Activated CD4-positive, alpha-beta memory T cell treated with anti-CD3 and anti-CD28 coated beads for 36 hours (primary cell): ENCODE measurements at regions not wholly inside any gene's neighbourhood (a gene's known extent, or its start where the extent isn't known, plus 50 kb on each side); places are given as distances from the start of the nearest gene placed in this dataset.

Experiments used
- CTCF ChIA-PET: fragments of 350-600 bp; sonication (Branson Sonifier 250); formaldehyde crosslinking; loops from one replicate; lab custom pipeline; 2021; ENCODE audit warnings: antibody characterized with exemption, inconsistent platforms; lab: Charles Lee
- POLR2A ChIA-PET: fragments of 350-600 bp; sonication (Branson Sonifier 250); formaldehyde crosslinking; loops from one replicate; lab custom pipeline; 2021; ENCODE audit warnings: antibody characterized with exemption; lab: Charles Lee
- DNase-seq: peaks from one replicate; pipeline ENCODE4 v3.0.0-alpha.2; 2020
- H3K27ac Mint-ChIP-seq: one replicate; pipeline ENCODE4 v1.8.0; 2021; ENCODE audit warnings: mixed read lengths
- H3K27me3 Mint-ChIP-seq: one replicate; pipeline ENCODE4 v1.8.0; 2021; ENCODE audit warnings: mixed read lengths
- H3K36me3 Mint-ChIP-seq: one replicate; pipeline ENCODE4 v1.8.0; 2021; ENCODE audit warnings: mixed read lengths
- H3K4me1 Mint-ChIP-seq: one replicate; pipeline ENCODE4 v1.8.0; 2021; ENCODE audit warnings: low read depth, mixed read lengths
- H3K4me3 Mint-ChIP-seq: one replicate; pipeline ENCODE4 v1.8.0; 2021; ENCODE audit warnings: mild to moderate bottlenecking, mixed read lengths
- H3K9me3 Mint-ChIP-seq: one replicate; pipeline ENCODE4 v1.8.0; 2021; ENCODE audit warnings: mixed read lengths
- intact Hi-C: fragments of 100-400 bp; cut with micrococcal nuclease; formaldehyde crosslinking; loops from one replicate; pipeline ENCODE4 v1.15.1; 2023

DNA sequence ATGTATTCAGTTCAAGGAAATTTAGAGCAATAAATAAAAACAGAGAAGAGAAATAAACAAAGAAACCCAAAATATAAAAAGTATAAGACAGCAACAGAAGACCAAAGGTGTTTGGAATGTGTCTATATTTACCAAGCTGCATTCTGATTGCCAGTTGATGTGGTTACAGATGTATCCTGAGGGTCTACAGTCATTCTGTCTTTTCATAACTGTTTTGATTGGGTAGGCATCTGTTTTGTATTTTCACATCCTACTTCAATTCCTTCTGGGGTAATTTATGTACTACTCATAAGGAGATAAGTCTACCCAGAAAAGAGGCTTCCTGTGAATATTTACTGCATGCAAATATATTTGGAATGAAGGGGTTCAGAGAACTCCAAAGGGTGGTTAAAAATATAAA is 596.8 kb upstream of the GCFC2 start:
- Mint-ChIP-seq H3K27me3 (no peaks in the 10 kb centered on the region), H3K9me3 (peaks cover 18% of the 10 kb centered on the region), H3K36me3 (no peaks in the 10 kb centered on the region), H3K27ac (no peak overlapping the region), H3K4me1 (no peaks in the 10 kb centered on the region), H3K4me3 (no peak overlapping the region)
- CTCF ChIA-PET, result no interaction called here
- DNase-seq, result no peak
- POLR2A ChIA-PET, result no interaction called here
- intact Hi-C loops, result no loop called here

- no peaks in the 10 kb centered on the region for H3K27me3 Mint-ChIP-seq
- no peaks in the 10 kb centered on the region for H3K36me3 Mint-ChIP-seq
- no peak for DNase-seq
- intact Hi-C loops, result no loop called here
- peaks cover under 1% of the 10 kb centered on the region for H3K9me3 Mint-ChIP-seq
- H3K4me3 Mint-ChIP-seq, result no peak overlapping the region
- H3K4me1 Mint-ChIP-seq, result no peaks in the 10 kb centered on the region
- CTCF ChIA-PET, result no interaction called here
- POLR2A ChIA-PET, result no interaction called here
- H3K27ac Mint-ChIP-seq, result no peak overlapping the region
Measured at GRCh38 chr2:76298041-76298440, 587.3 kb upstream of the GCFC2 start.

GRCh38 chr2:76296438-76296837 is 585.7 kb upstream of the GCFC2 start:
- Mint-ChIP-seq H3K27ac (no peak overlapping the region), H3K36me3 (no peaks in the 10 kb centered on the region), H3K9me3 (peaks cover 4% of the 10 kb centered on the region), H3K4me3 (no peak overlapping the region), H3K4me1 (no peaks in the 10 kb centered on the region), H3K27me3 (no peaks in the 10 kb centered on the region)
- intact Hi-C loops, result no loop called here
- no peak for DNase-seq
- ChIA-PET POLR2A (no interaction called here), CTCF (no interaction called here)

DNA sequence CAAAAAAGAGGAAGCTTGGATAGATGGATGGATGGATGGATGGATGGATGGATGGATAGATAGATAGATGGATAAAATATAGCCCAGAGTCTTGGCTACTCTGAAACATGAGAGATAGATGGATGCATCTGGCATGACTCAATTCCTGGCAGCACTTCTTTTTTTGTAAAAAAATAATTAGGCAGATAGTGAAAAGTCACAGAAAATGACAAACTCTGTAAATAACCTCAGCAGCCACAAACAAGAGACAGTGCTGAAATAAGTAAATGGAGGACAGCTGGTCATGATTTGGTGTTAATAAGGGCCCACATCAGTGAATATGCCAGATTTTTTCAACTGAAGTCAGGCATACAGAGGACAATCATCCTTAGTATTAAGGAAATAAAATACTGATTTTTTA is 585.0 kb upstream of the GCFC2 start:
- no peak for DNase-seq
- Mint-ChIP-seq H3K4me1 (no peaks in the 10 kb centered on the region), H3K4me3 (no peak overlapping the region), H3K9me3 (peaks cover 4% of the 10 kb centered on the region), H3K36me3 (no peaks in the 10 kb centered on the region), H3K27me3 (no peaks in the 10 kb centered on the region), H3K27ac (no peak overlapping the region)
- intact Hi-C loops, result no loop called here
- CTCF ChIA-PET, result no interaction called here
- POLR2A ChIA-PET, result no interaction called here

DNA sequence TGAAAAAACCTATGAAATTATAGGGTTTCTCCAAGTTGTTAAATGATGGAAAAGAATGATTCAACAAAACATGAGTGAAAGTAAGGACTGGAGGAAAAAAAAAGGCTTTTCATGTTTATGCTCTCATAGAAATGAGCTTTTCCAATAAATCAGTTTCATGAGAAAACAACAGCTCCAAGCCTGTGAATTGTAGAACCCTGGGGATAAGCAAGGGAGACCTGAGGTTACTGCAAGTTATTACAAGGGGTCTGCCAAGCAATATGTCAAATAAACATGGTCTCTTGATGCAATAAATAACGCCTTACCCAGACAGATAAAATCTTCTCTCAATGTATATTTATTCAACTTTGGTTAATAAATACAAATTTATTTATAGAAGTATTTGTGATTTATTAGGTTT is 577.9 kb upstream of the GCFC2 start:
- intact Hi-C loops, result no loop called here
- Mint-ChIP-seq H3K27ac (no peak overlapping the region), H3K4me3 (no peak overlapping the region), H3K27me3 (no peaks in the 10 kb centered on the region), H3K4me1 (no peaks in the 10 kb centered on the region), H3K9me3 (peaks cover 4% of the 10 kb centered on the region), H3K36me3 (no peaks in the 10 kb centered on the region)
- POLR2A ChIA-PET, result no interaction called here
- CTCF ChIA-PET, result no interaction called here
- DNase-seq, result no peak

- DNase-seq, result no peak
- no peak overlapping the region for H3K27ac Mint-ChIP-seq
- H3K27me3 Mint-ChIP-seq, result no peaks in the 10 kb centered on the region
- ChIA-PET CTCF (no interaction called here), POLR2A (no interaction called here)
- intact Hi-C loops, result no loop called here
- H3K9me3 Mint-ChIP-seq, result peaks cover 4% of the 10 kb centered on the region
- H3K4me1 Mint-ChIP-seq, result no peaks in the 10 kb centered on the region
- no peaks in the 10 kb centered on the region for H3K36me3 Mint-ChIP-seq
- H3K4me3 Mint-ChIP-seq, result no peak overlapping the region
Measured at GRCh38 chr2:76288146-76288545, 577.4 kb upstream of the GCFC2 start.

DNA sequence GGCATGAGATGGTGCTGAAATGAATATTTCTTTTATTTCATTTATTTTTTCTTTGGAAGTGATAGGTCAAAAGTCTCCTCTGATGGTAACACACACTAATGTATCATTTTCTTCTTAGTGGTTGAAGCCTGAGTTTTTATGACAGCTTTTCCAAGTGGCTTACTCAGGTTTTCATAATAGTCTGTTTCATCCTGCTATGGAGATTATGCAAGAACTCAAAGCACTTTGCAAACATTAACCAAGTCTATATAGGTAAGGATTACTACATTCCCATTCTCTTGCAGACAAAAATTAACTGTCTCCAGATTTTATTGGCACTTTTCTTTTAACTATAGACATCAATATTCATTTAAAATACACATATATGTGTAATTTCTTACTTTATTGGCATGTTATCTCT is 572.6 kb upstream of the GCFC2 start:
- Mint-ChIP-seq H3K27me3 (no peaks in the 10 kb centered on the region), H3K4me1 (no peaks in the 10 kb centered on the region), H3K9me3 (peaks cover 2% of the 10 kb centered on the region), H3K27ac (no peak overlapping the region), H3K4me3 (no peak overlapping the region), H3K36me3 (no peaks in the 10 kb centered on the region)
- ChIA-PET POLR2A (no interaction called here), CTCF (no interaction called here)
- DNase-seq, result no peak
- intact Hi-C loops, result no loop called here

DNA sequence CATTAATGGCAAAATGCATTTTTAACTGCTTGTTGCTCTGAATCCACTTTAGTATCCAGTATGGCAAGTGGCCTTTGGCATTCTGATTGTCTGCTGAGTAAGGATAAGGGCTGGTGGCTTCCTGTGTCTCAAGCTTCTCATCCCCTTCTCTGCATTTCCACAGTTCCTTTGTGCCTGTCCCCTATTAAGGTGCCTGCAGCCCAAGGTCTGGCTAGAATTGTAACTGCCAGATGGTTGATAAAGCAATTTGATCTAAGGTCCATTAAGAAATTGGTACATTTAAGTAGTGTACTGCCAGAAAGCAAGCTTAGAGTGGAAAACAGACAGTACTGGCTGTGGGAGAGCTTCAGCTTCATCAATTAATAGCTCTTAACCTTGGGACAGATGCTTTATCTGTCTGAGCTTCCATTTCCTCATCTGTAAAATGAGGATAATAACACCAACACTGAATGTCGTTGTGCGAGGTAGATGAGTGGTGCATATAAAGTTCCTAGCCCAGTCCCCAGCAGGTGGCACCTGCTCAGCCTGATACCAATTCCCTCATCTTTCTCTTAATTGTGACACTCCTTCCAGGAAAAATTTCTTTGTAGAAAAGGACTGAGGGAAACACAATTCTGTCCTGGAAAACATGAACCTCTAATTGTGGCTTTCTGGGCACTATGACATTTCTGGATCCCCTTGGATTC is 570.6 kb upstream of the GCFC2 start:
- CTCF ChIA-PET, result no interaction called here
- H3K27me3 Mint-ChIP-seq, result no peaks in the 10 kb centered on the region
- H3K27ac Mint-ChIP-seq, result no peak overlapping the region
- no peak overlapping the region for H3K4me3 Mint-ChIP-seq
- no peaks in the 10 kb centered on the region for H3K36me3 Mint-ChIP-seq
- H3K4me1 Mint-ChIP-seq, result no peaks in the 10 kb centered on the region
- POLR2A ChIA-PET, result no interaction called here
- intact Hi-C loops, result no loop called here
- peaks cover 2% of the 10 kb centered on the region for H3K9me3 Mint-ChIP-seq
- no peak for DNase-seq

DNA sequence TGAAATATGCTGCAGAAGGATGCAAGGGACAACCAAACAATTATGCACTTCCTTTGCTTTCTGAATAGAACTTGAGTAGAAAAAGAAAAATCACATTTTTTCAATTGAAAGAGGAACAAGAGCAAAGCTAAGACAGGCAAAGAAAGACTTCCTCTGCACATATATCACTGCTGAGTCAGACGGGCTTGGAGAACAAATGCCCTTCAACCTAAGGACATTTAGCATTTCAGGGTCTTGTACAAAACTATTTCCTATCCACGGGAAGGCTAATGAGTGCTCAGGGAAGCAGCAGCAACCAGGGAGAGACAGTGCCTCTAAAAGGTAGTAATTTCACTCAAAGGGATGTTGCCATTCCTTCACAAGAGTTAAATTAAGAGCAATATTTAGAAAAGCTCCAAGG is 570.0 kb upstream of the GCFC2 start:
- H3K27ac Mint-ChIP-seq, result no peak overlapping the region
- H3K27me3 Mint-ChIP-seq, result no peaks in the 10 kb centered on the region
- no peaks in the 10 kb centered on the region for H3K4me1 Mint-ChIP-seq
- no peaks in the 10 kb centered on the region for H3K36me3 Mint-ChIP-seq
- no peak for DNase-seq
- POLR2A ChIA-PET, result no interaction called here
- H3K9me3 Mint-ChIP-seq, result peaks cover 2% of the 10 kb centered on the region
- CTCF ChIA-PET, result no interaction called here
- intact Hi-C loops, result no loop called here
- H3K4me3 Mint-ChIP-seq, result no peak overlapping the region

DNA sequence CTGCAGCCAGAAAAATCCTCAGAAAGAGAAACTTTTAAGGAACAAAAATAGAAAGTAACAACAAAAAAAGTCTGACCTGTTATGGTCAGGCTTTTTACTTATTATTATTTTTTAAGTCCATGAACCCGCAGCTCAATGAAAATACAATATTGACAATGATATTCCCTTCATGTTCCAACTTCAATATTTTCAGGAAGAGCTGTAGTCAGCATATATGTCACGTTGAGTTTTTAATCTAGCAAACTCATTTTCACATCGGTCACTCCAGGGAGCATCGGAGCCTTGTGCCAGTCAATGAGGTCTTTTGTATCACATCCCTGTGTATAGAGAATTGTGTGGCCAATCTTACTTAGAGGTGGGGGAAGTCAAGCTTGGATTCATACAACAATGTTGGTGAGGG is 568.4 kb upstream of the GCFC2 start:
- H3K4me3 Mint-ChIP-seq, result no peak overlapping the region
- ChIA-PET POLR2A (no interaction called here), CTCF (no interaction called here)
- peaks cover 2% of the 10 kb centered on the region for H3K9me3 Mint-ChIP-seq
- no peak for DNase-seq
- H3K27ac Mint-ChIP-seq, result no peak overlapping the region
- H3K36me3 Mint-ChIP-seq, result no peaks in the 10 kb centered on the region
- intact Hi-C loops, result no loop called here
- no peaks in the 10 kb centered on the region for H3K27me3 Mint-ChIP-seq
- H3K4me1 Mint-ChIP-seq, result no peaks in the 10 kb centered on the region

GRCh38 chr2:76275788-76276187 is 565.1 kb upstream of the GCFC2 start:
- H3K27me3 Mint-ChIP-seq, result no peaks in the 10 kb centered on the region
- no peaks in the 10 kb centered on the region for H3K36me3 Mint-ChIP-seq
- no peak overlapping the region for H3K4me3 Mint-ChIP-seq
- intact Hi-C loops, result no loop called here
- POLR2A ChIA-PET, result no interaction called here
- CTCF ChIA-PET, result interaction anchor here (0.8 kb wide), 1 partner anchor 14 kb away, joined by 4 read pairs; no protein-coding TSS in a partner anchor
- no peak for DNase-seq
- peaks cover 10% of the 10 kb centered on the region for H3K9me3 Mint-ChIP-seq
- H3K4me1 Mint-ChIP-seq, result no peaks in the 10 kb centered on the region
- H3K27ac Mint-ChIP-seq, result no peak overlapping the region

GRCh38 chr2:76274676-76275075 is 564.0 kb upstream of the GCFC2 start:
- H3K36me3 Mint-ChIP-seq, result no peaks in the 10 kb centered on the region
- H3K4me3 Mint-ChIP-seq, result no peak overlapping the region
- POLR2A ChIA-PET, result no interaction called here
- no peak for DNase-seq
- H3K9me3 Mint-ChIP-seq, result peaks cover 10% of the 10 kb centered on the region
- H3K27ac Mint-ChIP-seq, result no peak overlapping the region
- intact Hi-C loops, result no loop called here
- CTCF ChIA-PET, result no interaction called here
- no peaks in the 10 kb centered on the region for H3K27me3 Mint-ChIP-seq
- H3K4me1 Mint-ChIP-seq, result no peaks in the 10 kb centered on the region

DNA sequence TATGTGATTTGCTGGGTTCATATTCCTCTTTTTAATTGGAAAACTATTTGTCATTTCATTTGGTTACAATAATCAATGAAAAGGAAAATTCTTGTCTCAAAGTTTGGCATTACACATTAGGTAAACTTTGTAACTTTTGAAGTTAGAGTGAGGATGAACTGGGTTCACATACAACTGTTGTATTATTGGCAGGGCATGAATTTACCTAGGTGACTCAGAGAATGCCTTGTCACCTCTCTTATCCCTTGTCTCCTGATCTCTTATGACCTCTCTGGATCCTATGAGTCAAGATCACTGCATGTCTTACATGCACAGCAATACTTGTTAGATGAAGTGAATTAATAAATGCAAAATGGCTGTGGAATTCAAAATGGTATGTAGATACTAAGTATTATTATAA is 563.4 kb upstream of the GCFC2 start:
- no peaks in the 10 kb centered on the region for H3K4me1 Mint-ChIP-seq
- no peak overlapping the region for H3K27ac Mint-ChIP-seq
- POLR2A ChIA-PET, result no interaction called here
- H3K36me3 Mint-ChIP-seq, result no peaks in the 10 kb centered on the region
- DNase-seq, result no peak
- no peak overlapping the region for H3K4me3 Mint-ChIP-seq
- H3K27me3 Mint-ChIP-seq, result no peaks in the 10 kb centered on the region
- H3K9me3 Mint-ChIP-seq, result peaks cover 10% of the 10 kb centered on the region
- CTCF ChIA-PET, result no interaction called here
- intact Hi-C loops, result no loop called here
